ENCODE measurements at regions not wholly inside any gene's neighbourhood (a gene's known extent, or its start where the extent isn't known, plus 50 kb on each side); places are given as distances from the start of the nearest gene placed in this dataset.

DNA sequence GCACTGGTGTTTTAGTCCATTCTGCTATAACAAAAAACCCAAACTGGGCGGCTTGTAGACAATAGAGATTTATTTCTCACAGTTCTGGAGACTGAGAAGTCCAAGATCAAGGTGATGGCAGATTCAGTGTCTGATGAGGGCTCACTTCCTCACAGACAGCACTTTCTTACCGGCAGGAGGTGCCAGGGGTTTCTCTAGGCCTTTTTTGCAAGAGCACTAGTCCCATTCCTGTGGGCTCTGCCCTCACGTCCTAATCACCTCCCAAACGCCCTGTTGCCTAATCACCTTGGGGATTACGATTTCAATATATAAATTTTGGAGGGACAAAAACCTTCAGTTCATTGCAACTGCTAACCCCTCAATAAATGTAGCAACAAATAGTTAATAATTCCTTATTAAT is 140.0 kb upstream of the SGK1 start:
- Mint-ChIP-seq H3K27me3 (no peaks in the 10 kb centered on the region), H3K9me3 (no peaks in the 10 kb centered on the region), H3K27ac (no peak overlapping the region), H3K36me3 (peaks cover 3% of the 10 kb centered on the region), H3K4me3 (no peak overlapping the region), H3K4me1 (no peaks in the 10 kb centered on the region)

- Mint-ChIP-seq H3K4me1 (no peaks in the 10 kb centered on the region), H3K27me3 (no peaks in the 10 kb centered on the region), H3K27ac (no peak overlapping the region), H3K36me3 (peaks cover 3% of the 10 kb centered on the region), H3K9me3 (no peaks in the 10 kb centered on the region), H3K4me3 (no peak overlapping the region)
Observed at GRCh38 chr6:134456226-134456625, 138.3 kb upstream of the SGK1 start.

- no peaks in the 10 kb centered on the region for H3K27me3 Mint-ChIP-seq
- no peaks in the 10 kb centered on the region for H3K4me1 Mint-ChIP-seq
- no peak overlapping the region for H3K27ac Mint-ChIP-seq
- H3K9me3 Mint-ChIP-seq, result no peaks in the 10 kb centered on the region
- H3K36me3 Mint-ChIP-seq, result peaks cover 3% of the 10 kb centered on the region
- no peak overlapping the region for H3K4me3 Mint-ChIP-seq
Observed at GRCh38 chr6:134455319-134455718, 137.4 kb upstream of the SGK1 start.

DNA sequence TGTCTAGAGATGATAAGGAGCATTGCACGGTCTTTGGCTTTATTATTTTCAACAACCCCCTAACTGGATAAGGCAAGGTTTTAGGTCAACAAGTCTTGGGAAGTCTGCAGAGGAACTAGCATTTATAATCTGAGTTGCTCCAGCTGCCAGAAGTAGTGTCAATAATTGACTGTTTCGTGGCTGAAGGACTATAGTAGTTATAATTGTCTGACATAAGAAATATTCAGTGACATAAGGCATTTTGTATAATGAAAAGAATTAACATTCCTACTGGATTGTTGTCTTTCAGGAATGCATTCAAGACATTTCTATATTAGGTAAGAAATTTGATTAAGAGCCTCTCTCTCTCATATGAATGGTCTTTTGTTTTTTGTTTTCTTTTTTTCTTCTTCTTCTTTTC is 136.9 kb upstream of the SGK1 start:
- peaks cover under 1% of the 10 kb centered on the region for H3K36me3 Mint-ChIP-seq
- H3K9me3 Mint-ChIP-seq, result no peaks in the 10 kb centered on the region
- no peaks in the 10 kb centered on the region for H3K27me3 Mint-ChIP-seq
- no peak overlapping the region for H3K4me3 Mint-ChIP-seq
- no peaks in the 10 kb centered on the region for H3K4me1 Mint-ChIP-seq
- H3K27ac Mint-ChIP-seq, result no peak overlapping the region

DNA sequence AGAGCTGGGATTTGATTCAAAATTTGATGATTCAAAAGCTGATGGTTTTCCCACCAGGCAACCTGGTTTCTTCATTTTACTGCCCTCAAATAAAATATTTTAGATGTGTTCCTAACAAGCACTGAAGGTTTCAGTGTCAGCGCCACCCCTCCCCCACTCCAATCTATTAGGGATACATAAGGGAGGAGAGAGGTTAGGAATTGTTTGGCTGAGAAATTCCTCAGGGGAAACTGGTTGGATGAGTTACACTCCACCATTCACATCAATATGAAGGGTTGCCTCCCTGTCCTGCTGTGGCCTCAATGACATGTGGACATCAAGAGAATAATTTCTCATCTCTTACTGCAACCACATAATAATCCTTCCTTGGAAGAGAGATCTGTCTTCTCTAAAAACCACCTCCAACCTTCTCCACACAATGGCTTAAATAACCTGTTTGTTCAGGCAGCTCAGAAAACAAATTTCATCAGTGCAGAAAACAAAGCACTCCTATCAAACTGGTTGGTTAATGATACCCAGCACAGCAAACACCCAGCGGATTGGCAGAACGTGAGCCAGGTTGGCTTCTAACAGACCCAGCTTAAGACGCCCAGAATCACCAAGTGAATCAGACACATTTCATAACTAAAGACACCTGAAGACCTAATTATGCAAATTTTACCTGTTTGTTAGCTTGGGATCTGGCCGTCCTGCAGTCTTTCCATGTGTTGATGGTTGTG is 136.0 kb upstream of the SGK1 start:
- Mint-ChIP-seq H3K36me3 (no peaks in the 10 kb centered on the region), H3K4me1 (no peaks in the 10 kb centered on the region), H3K27ac (no peak overlapping the region), H3K9me3 (no peaks in the 10 kb centered on the region), H3K4me3 (no peak overlapping the region), H3K27me3 (no peaks in the 10 kb centered on the region)

GRCh38 chr6:134452906-134453305 is 135.0 kb upstream of the SGK1 start:
- H3K27ac Mint-ChIP-seq, result no peak overlapping the region
- H3K4me1 Mint-ChIP-seq, result peaks cover 4% of the 10 kb centered on the region
- H3K4me3 Mint-ChIP-seq, result no peak overlapping the region
- H3K9me3 Mint-ChIP-seq, result no peaks in the 10 kb centered on the region
- H3K27me3 Mint-ChIP-seq, result no peaks in the 10 kb centered on the region
- H3K36me3 Mint-ChIP-seq, result no peaks in the 10 kb centered on the region

DNA sequence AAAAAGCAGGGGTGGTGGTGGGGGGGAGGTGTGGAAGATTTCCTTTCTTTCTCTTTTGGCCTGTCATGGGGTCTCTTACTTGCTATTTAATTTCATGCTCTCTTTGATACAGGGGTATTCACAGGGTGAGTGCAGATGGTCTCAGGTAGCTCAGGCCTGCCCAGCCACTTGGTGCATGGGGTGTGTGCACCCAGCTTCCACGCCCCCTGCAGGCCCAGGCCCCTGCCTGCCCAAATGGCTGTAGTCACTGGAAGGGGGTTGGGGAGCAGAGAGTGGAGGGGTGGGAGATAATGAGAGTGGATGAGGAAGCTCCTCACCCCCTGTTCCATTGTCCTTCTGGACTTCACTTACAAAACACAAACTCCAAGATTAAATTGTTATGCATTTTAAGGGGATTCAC is 133.6 kb upstream of the SGK1 start:
- Mint-ChIP-seq H3K9me3 (no peaks in the 10 kb centered on the region), H3K27ac (no peak overlapping the region), H3K4me3 (no peak overlapping the region), H3K4me1 (peaks cover 14% of the 10 kb centered on the region), H3K27me3 (no peaks in the 10 kb centered on the region), H3K36me3 (no peaks in the 10 kb centered on the region)

DNA sequence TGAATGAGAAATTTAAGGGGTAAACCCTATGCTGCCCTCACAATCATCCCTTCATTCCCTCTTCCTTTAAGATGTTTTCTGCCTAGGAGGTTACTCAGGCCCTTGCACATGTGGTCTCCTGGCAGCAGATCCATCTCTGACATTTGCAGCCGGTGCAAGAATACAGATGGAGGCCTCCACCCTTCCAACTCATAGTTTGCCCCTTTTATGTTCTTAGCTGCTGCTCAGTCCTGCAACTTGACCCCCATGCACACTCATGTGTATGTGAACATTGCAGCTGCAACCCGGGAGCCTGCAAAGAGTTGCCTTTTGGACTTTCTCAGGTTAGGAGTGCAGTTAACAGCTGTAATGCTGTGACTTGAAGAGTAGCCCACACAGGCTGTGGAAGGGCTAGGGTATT is 131.9 kb upstream of the SGK1 start:
- Mint-ChIP-seq H3K4me3 (no peak overlapping the region), H3K4me1 (peaks cover 14% of the 10 kb centered on the region), H3K36me3 (no peaks in the 10 kb centered on the region), H3K9me3 (no peaks in the 10 kb centered on the region), H3K27me3 (no peaks in the 10 kb centered on the region), H3K27ac (no peak overlapping the region)

- Mint-ChIP-seq H3K27me3 (no peaks in the 10 kb centered on the region), H3K9me3 (no peaks in the 10 kb centered on the region), H3K4me1 (peaks cover 14% of the 10 kb centered on the region), H3K27ac (no peak overlapping the region), H3K36me3 (no peaks in the 10 kb centered on the region), H3K4me3 (no peak overlapping the region)
Observed at GRCh38 chr6:134449004-134449403, 131.1 kb upstream of the SGK1 start.

DNA sequence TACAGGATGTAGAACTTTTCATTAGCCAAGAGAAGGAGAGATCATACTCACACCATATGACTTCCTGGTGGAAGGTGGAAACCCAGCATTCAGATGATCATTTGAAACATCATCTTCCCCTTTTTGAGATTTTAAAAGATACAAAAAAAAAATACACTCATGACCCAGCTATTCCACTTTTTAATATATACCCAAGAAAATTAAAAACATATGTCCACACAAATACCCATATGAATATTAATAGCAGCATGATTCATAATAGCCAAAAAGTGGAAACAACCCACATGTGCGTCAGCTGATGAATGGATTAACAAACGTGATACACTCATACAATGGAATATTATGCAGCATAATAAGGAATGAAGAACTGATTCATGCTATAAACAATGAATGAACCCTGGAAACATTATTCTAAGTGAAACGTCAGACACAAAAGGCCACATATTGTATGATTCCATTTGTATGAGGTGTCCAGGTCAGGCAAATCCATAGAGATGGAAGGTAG is 130.0 kb upstream of the SGK1 start:
- Mint-ChIP-seq H3K4me3 (no peak overlapping the region), H3K36me3 (no peaks in the 10 kb centered on the region), H3K9me3 (no peaks in the 10 kb centered on the region), H3K4me1 (peaks cover 14% of the 10 kb centered on the region), H3K27me3 (no peaks in the 10 kb centered on the region), H3K27ac (peak overlapping the region; percentile 10)

DNA sequence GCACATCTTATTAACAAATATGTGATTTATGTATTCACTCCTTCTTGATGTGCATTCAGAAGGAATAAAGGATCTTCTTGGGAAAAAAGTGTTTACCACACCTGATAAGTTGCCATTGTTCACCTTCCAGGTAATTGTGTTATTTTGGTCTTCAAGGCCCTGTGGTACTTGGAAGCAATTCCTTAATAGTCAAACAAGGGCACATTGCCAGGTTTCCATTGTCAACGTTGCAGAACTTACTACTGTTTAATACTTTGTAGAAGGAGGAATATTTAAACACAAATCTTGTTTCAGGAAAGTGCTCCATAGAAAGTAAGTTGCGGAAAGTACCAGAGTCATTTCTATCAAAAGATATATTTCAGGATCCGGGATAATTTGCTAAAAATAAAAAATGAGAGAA is 129.5 kb upstream of the SGK1 start:
- H3K36me3 Mint-ChIP-seq, result no peaks in the 10 kb centered on the region
- no peaks in the 10 kb centered on the region for H3K9me3 Mint-ChIP-seq
- no peak overlapping the region for H3K27ac Mint-ChIP-seq
- peaks cover 14% of the 10 kb centered on the region for H3K4me1 Mint-ChIP-seq
- no peak overlapping the region for H3K4me3 Mint-ChIP-seq
- H3K27me3 Mint-ChIP-seq, result no peaks in the 10 kb centered on the region

DNA sequence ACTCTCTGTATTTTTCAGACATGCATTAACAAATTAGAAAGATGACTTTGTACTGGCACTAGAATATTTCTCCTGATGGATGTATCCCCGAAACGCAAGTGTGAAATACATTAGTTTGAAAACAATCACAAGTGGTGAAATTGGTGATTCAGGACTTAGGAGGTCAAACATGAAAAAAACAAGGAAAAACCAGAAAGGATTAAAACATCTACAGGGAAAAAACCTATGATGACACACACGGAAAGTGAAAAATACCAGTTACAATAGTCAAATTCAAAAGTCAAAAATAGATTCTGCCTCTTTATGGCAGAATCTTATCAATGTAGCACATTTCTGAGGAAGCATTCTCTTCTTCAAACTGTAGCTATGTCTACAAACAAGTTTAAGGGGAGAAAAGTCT is 129.0 kb upstream of the SGK1 start:
- H3K27ac Mint-ChIP-seq, result no peak overlapping the region

GRCh38 chr6:134446218-134446848 is 128.4 kb upstream of the SGK1 start:
- Mint-ChIP-seq H3K4me3 (no peak overlapping the region), H3K27ac (no peak overlapping the region), H3K27me3 (no peaks in the 10 kb centered on the region), H3K4me1 (peaks cover 14% of the 10 kb centered on the region), H3K36me3 (no peaks in the 10 kb centered on the region), H3K9me3 (no peaks in the 10 kb centered on the region)

More for the DNA sequence above, 129.0 kb upstream of the SGK1 start:
- Mint-ChIP-seq H3K9me3 (no peaks in the 10 kb centered on the region), H3K4me1 (peaks cover 14% of the 10 kb centered on the region), H3K36me3 (no peaks in the 10 kb centered on the region), H3K4me3 (no peak overlapping the region), H3K27me3 (no peaks in the 10 kb centered on the region)

DNA sequence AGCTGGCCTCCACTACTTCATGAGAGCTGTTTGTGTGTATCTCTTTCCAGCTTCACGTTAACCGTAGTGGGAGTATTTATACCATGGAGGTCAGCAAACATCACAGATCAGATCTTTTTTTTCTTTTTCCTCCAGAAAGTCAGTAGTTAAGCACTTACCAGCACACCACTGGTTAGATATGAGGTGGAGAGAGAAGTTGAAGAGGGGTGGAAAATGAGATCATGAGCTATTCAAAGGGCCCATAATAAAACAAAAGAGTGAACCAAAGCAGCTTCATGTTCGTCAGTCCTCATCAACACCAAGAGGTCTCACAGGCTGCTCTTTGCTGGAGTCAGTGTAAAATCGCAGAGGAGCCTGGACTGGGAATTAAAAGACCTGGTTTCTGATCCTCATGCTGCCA is 125.1 kb upstream of the SGK1 start:
- no peaks in the 10 kb centered on the region for H3K27me3 Mint-ChIP-seq
- H3K36me3 Mint-ChIP-seq, result no peaks in the 10 kb centered on the region
- H3K4me1 Mint-ChIP-seq, result peaks cover 14% of the 10 kb centered on the region
- no peak overlapping the region for H3K4me3 Mint-ChIP-seq
- H3K9me3 Mint-ChIP-seq, result no peaks in the 10 kb centered on the region
- no peak overlapping the region for H3K27ac Mint-ChIP-seq

DNA sequence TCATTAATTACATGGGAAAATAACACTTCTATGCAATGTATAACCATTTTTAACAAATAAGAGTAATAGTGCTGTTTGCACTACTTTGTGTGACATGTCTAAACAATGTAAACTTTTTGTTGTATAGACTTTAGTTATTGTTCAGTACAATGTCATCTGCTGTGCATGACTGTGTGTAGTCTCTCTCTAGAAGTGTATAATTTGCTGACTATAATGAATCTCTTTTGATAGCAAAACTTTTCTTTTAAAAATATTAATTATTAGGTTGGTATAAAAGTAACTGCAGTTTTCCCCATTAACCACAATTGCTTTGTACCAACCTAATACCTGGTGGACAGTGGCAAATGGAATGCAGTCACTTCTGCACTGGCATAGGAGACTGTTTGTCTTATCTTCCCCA is 124.2 kb upstream of the SGK1 start:
- peaks cover 16% of the 10 kb centered on the region for H3K4me1 Mint-ChIP-seq
- H3K36me3 Mint-ChIP-seq, result no peaks in the 10 kb centered on the region
- no peaks in the 10 kb centered on the region for H3K27me3 Mint-ChIP-seq

GRCh38 chr6:134438837-134439236 is 120.9 kb upstream of the SGK1 start:
- no peak overlapping the region for H3K27ac Mint-ChIP-seq
- no peak overlapping the region for H3K4me3 Mint-ChIP-seq
- no peaks in the 10 kb centered on the region for H3K9me3 Mint-ChIP-seq
- no peaks in the 10 kb centered on the region for H3K27me3 Mint-ChIP-seq
- no peaks in the 10 kb centered on the region for H3K36me3 Mint-ChIP-seq
- peaks cover 38% of the 10 kb centered on the region for H3K4me1 Mint-ChIP-seq

More for the DNA sequence above, 124.2 kb upstream of the SGK1 start:
- Mint-ChIP-seq H3K27ac (no peak overlapping the region), H3K4me3 (no peak overlapping the region), H3K9me3 (no peaks in the 10 kb centered on the region)
